ENCODE measurements at regions not wholly inside any gene's neighbourhood (a gene's known extent, or its start where the extent isn't known, plus 50 kb on each side); places are given as distances from the start of the nearest gene placed in this dataset.

DNA sequence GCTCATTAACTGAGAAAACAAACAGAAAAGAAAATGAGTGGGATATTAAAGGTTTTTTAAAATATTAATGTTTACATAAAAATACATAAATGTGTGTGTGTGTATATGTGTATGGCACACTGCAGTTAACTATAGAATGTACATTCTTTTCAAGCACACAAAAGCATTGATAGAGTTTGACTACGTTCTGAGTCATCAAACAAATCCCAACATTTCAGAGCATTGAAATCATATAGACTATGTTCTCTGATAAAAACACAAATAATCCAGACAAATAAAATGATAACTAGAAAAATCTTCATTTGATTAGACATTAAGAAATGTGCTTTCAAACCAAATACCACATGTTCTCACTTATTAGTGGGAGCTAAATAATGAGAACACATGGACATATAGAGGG is 84.3 kb upstream of the CELF4 start:
- TF ChIP-seq CTCF (IDR thresholded peaks at IDR 0.05; ENCODE audit: insufficient read depth, low read length, poor library complexity, severe bottlenecking) = no peak

DNA sequence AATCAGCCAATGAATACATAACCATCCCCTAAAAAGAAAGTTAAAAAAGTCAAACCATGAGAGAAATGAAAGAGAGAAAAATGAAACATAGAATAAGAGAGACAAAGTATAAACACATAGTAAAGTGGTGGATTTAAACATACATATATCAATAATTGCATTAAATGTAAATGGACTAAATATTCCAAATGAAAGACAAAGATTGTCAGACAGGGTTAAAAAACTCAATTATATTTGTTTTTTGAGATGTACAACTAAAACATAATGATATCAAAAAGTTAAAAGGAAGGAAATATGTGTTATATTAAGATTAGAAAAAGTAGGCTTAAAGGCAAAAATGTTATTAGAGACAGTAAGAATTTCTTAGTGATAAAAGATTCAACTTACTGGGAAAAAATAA is 83.8 kb upstream of the CELF4 start:
- no peak for DNase-seq (ENCODE audit: low read depth)
- Histone ChIP-seq H3K27me3 (ENCODE audit: control insufficient read depth, insufficient read depth, low read length) (no peaks in the 10 kb centered on the region), H3K36me3 (ENCODE audit: control insufficient read depth, insufficient read depth, low read length) (no peaks in the 10 kb centered on the region), H3K4me3 (ENCODE audit: low read depth, low read length) (no peak overlapping the region)
- no peak for TF ChIP-seq CTCF (IDR thresholded peaks at IDR 0.05; ENCODE audit: insufficient read depth, low read length, poor library complexity, severe bottlenecking)

More for the DNA sequence above, 84.3 kb upstream of the CELF4 start:
- Histone ChIP-seq H3K4me3 (ENCODE audit: low read depth, low read length) (no peak overlapping the region), H3K27me3 (ENCODE audit: control insufficient read depth, insufficient read depth, low read length) (no peaks in the 10 kb centered on the region), H3K36me3 (ENCODE audit: control insufficient read depth, insufficient read depth, low read length) (no peaks in the 10 kb centered on the region)
- DNase-seq (ENCODE audit: low read depth) = no peak

GRCh38 chr18:37641573-37641972 is 76.0 kb upstream of the CELF4 start:
- Histone ChIP-seq H3K4me3 (ENCODE audit: low read depth, low read length) (no peak overlapping the region), H3K36me3 (ENCODE audit: control insufficient read depth, insufficient read depth, low read length) (no peaks in the 10 kb centered on the region), H3K27me3 (ENCODE audit: control insufficient read depth, insufficient read depth, low read length) (no peaks in the 10 kb centered on the region)
- TF ChIP-seq CTCF (IDR thresholded peaks at IDR 0.05; ENCODE audit: insufficient read depth, low read length, poor library complexity, severe bottlenecking) = no peak
- no peak for DNase-seq (ENCODE audit: low read depth)

GRCh38 chr18:37640504-37640903 is 74.9 kb upstream of the CELF4 start:
- TF ChIP-seq CTCF (IDR thresholded peaks at IDR 0.05; ENCODE audit: insufficient read depth, low read length, poor library complexity, severe bottlenecking) = no peak
- DNase-seq (ENCODE audit: low read depth) = no peak
- H3K4me3 ChIP-seq (ENCODE audit: low read depth, low read length) = no peak overlapping the region
- H3K27me3 ChIP-seq (ENCODE audit: control insufficient read depth, insufficient read depth, low read length) = no peaks in the 10 kb centered on the region
- no peaks in the 10 kb centered on the region for H3K36me3 ChIP-seq (ENCODE audit: control insufficient read depth, insufficient read depth, low read length)

- DNase-seq (ENCODE audit: low read depth) = no peak
- no peak overlapping the region for H3K4me3 ChIP-seq (ENCODE audit: low read depth, low read length)
- no peaks in the 10 kb centered on the region for H3K36me3 ChIP-seq (ENCODE audit: control insufficient read depth, insufficient read depth, low read length)
- TF ChIP-seq CTCF (IDR thresholded peaks at IDR 0.05; ENCODE audit: insufficient read depth, low read length, poor library complexity, severe bottlenecking) = no peak
- no peaks in the 10 kb centered on the region for H3K27me3 ChIP-seq (ENCODE audit: control insufficient read depth, insufficient read depth, low read length)
These were observed 74.2 kb upstream of the CELF4 start for GRCh38 chr18:37639846-37640245.

DNA sequence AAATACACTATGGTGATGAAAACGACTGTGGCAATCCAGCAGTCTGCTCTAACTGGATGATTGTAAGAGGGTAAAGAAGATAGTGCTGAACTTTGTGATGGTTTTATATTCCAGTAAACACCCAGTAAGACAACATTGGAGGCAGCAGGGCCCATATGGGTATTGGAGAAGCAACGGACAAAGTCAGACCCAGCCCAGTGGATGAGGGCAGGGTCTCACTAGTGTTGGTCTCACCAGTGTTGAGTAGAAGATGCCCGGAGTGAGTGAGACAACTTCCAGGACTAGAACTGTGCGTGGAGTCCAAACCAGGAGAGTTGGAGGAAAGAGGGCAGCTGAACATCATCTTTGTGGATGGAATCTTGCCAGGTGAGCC is 71.9 kb upstream of the CELF4 start:
- no peak for TF ChIP-seq CTCF (IDR thresholded peaks at IDR 0.05; ENCODE audit: insufficient read depth, low read length, poor library complexity, severe bottlenecking)
- Histone ChIP-seq H3K36me3 (ENCODE audit: control insufficient read depth, insufficient read depth, low read length) (no peaks in the 10 kb centered on the region), H3K27me3 (ENCODE audit: control insufficient read depth, insufficient read depth, low read length) (no peaks in the 10 kb centered on the region), H3K4me3 (ENCODE audit: low read depth, low read length) (no peak overlapping the region)
- DNase-seq (ENCODE audit: low read depth) = no peak

All from kidney epithelial cell (primary cell).